Jurkat, Clone E6-1 (cell line): ENCODE measurements at regions not wholly inside any gene's neighbourhood (a gene's known extent, or its start where the extent isn't known, plus 50 kb on each side); places are given as distances from the start of the nearest gene placed in this dataset.

Experiments
- DNase-seq: peaks from one replicate; pipeline ENCODE4 v3.0.0-alpha.2; 2011; ENCODE audit warnings: low read depth, low spot score
- H3K4me3 ChIP-seq: 2 replicates; pipeline ENCODE4 v1.5.1; 2011; ENCODE audit warnings: mild to moderate bottlenecking, low read length, control low read depth, moderate library complexity

DNA sequence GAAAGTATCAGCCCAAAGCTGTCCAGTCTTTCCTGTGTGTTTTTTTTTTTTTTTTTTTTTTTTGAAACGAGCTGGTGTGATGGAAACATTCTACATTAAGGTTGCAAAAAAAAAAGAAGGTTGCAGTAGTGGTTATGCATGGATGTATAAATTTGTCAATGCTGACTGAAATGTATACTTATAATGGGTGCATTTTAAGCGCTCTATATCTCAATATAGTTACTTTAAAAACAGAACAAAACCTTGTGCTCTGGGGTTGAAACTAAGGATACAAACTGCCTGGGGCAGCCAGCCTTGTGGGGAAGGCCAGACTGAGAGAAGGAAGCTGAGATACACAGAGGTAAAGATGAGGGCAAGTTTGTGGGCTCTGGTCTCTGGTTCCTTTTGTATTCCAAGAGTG is 87.3 kb upstream of the RMST start:
- no peak for DNase-seq
- no peak overlapping the region for H3K4me3 ChIP-seq

DNA sequence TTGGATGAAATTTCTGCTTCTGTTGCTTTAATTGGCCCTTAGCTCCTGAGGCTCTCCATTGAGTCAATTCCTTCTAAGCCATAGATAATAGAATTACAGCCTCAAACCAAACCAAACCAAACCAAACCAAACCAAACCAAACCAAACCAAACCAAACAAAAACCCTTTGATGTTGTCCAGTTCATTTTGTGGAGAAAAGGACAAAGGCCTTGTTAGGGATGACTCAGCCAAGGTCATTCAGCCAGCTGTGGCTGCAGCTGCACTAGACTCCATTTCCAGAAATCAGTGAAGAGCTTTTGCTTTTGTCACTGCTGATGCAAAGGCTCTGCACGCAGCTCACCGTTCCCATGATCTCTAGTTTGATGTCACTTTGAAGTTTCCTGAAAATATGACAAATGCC is 82.2 kb upstream of the RMST start:
- DNase-seq, result no peak

DNA sequence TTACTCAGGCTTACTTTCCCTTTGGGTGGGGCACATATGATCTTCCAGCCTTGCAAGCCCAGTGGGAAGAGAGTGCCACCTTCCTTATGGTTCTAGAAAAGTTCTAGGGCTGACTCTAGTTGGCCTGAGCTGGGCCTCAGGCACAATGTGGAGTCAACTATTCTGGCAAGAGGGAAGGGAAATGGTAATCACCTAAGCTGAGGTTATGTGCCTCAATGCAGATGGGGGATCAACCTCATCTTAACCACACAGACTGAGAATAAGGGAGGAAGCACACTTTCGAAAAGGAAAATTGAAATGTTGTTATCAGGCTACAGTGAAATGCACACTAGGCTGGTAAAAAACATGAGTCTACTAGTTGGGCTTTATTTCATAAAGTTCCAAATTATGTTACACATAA is 77.5 kb upstream of the RMST start:
- no peak overlapping the region for H3K4me3 ChIP-seq
- DNase-seq, result no peak

More for the DNA sequence above, 82.2 kb upstream of the RMST start:
- no peak overlapping the region for H3K4me3 ChIP-seq

DNA sequence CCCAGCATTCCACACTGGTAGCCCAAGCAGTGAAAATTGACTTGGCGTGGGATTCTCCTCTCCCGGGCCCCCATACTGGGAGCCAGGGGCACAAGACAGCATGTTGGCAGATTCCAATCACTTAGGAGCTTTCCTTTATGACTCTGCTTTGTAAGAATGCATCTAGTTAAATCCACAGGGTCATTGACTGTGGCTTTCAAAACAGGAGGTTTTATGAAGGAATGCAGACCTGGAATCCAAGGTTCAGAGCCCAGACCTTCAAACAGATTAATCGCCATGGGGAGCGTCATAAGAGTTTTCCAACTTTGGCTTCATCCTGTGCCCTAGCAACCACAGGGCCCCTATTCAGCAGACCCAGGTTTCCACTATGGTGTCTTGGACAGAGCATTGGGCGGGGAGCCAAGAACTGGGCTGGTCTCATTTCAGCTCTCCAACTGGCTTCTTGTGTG is 76.4 kb upstream of the RMST start:
- no peak for DNase-seq
- no peak overlapping the region for H3K4me3 ChIP-seq

DNA sequence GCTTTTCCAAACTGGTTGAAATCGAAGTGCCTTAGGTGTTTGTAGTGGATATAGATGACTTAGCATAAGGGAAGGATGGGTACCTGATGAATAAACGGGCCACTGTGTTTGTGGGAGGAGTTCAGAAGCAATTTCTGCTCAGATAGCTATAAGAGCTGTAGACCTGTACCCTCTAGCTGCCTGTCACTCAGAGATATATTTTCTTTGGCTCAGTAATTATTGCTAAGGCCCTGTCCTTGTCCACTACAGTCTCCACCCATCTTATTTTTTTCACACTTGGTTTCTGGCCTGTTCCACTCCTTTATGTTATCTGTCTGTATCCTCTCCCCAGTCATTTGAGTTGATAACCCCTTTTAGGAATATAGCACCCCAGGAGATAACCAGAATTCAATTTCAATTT is 74.8 kb upstream of the RMST start:
- no peak overlapping the region for H3K4me3 ChIP-seq
- DNase-seq, result no peak

DNA sequence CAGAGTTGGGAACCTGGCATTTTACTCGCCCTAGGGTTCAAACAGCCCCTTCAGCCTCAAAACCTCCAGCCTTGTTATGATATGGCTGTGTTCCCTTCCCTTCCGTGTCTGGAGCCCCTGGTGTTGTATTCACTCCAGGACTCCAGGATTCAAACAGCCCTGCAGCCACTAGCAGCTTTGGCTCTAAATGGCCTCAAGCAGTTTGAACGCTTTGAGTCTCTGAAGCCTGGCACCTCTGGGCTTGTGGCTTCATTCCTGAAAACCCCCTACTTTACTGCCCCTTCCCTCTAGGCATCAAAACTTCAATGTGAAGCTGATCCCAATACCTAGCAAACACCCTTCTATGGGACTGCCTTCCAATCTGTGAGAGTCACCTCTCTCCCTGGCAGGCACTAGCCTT is 67.9 kb upstream of the RMST start:
- no peak overlapping the region for H3K4me3 ChIP-seq
- DNase-seq, result no peak

DNA sequence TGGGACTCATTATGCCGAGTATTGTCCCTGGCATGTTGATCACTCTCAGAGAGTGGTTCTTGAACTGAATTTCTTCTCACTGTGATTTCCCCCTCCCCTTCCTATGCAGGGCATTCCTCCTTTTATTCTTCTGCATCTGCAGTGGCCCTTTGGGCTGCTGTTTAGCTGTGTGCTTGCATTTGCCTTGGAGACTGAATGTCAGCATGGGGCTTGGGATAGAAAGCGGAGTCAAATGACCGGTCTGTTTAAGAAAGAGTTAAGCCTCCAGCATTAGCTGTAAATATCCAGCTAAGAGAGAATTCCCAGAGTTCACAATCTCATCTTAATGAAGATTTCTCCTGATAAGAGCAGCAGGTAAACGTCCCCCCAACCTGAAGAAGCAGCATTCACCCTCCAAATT is 65.6 kb upstream of the RMST start:
- DNase-seq, result no peak
- no peak overlapping the region for H3K4me3 ChIP-seq

DNA sequence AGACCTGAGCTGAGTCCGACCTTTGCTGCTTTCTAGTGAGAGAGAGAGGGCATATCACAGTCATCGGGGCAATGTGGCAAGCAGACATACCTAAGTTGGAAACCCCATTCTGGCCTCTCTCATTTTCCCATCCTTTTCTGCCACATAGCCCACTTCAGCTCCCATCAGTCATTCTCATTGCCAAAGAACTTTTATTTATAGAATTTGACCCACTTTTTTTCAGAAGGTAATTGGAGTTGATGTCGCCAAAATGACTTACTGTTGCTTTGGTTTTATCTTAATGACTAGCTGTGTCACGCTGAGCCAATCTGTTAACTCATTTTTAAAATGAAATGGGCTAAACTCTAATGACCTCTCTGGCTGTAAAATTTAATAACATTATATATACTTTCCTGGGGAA is 63.9 kb upstream of the RMST start:
- DNase-seq, result no peak
- H3K4me3 ChIP-seq, result no peak overlapping the region

DNA sequence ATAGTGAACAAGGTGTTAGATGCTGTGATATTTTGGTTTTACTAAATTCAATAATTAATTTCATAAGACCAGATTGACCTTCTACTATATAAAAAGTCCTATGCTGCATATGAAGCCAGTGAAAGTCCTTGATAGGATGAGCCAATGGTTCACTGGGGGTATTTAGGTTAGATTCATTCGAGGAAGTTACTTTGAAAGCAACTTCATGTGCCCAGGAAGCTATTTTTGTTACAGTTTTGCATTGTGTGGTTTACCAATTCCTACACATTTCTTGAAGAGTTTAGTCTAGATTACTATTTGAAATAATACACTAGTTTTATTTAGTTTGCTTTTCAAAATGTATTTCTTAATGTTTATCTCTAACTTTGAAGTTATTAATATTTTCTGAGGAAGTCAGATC is 58.5 kb upstream of the RMST start:
- DNase-seq, result no peak
- H3K4me3 ChIP-seq, result no peak overlapping the region

DNA sequence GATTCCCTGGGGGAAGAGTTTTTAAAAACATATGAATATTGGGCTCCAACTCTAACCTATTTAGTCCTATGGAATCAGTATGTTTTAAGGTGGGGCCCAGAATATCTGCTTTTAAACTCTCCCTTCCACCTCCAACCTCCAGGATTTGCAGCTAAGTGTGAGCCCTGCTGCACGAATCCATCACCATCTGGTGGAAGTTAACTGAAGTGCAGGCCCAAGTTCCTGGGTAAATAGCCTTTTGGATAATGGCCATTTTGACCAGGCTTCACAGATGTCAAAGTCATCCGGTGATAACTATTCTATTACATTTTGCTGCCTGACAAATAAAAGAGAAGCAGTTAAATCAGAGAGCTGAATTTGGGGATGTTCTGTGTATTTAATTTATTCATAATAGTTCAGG is 58.1 kb upstream of the RMST start:
- DNase-seq, result peak; percentile 19
- H3K4me3 ChIP-seq, result no peak overlapping the region

DNA sequence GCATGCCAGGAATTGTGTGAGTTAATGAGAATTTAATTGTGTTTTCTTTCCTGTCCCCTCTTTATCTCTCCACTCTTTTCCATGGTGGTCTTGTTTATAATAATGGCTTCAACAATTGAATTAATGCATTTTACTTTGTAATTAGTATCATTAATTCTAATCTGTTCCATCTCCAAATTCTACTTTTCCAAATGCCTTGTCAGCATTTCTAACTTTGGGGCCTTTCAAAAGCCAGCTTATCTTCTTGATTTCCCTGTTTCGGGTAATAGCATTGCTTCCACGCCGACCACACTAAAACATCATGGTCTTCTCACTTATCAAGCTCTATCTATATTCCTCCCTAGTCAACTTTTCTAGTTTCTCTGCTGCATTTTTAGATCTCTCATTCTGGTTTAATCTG is 54.2 kb upstream of the RMST start:
- no peak overlapping the region for H3K4me3 ChIP-seq
- DNase-seq, result no peak

DNA sequence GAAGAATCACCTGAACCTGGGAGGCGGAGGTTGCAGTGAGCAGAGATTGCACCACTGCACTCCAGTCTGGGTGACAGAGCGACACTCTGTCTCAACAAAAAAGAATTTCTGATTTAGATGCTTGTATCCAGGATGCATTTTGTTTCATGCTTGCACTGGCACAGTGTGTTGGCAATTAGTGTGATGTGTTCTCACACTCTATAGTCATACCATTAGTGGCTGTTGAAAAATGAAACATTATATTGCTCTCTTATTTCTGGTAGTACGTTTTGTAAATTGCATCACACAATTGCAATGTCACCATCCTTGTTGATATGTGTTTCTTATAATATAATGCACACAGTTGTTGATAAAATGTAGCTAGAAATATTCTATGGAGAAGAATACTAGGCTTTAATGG is 51.3 kb upstream of the RMST start:
- no peak overlapping the region for H3K4me3 ChIP-seq
- no peak for DNase-seq
